ENCODE measurements at regions not wholly inside any gene's neighbourhood (a gene's known extent, or its start where the extent isn't known, plus 50 kb on each side); places are given as distances from the start of the nearest gene placed in this dataset.
"Not testable (repeated sequence)": the region's sequence is repeated elsewhere in the genome, so short reads cannot be mapped to it uniquely, and the experiment has no call there.

DNA sequence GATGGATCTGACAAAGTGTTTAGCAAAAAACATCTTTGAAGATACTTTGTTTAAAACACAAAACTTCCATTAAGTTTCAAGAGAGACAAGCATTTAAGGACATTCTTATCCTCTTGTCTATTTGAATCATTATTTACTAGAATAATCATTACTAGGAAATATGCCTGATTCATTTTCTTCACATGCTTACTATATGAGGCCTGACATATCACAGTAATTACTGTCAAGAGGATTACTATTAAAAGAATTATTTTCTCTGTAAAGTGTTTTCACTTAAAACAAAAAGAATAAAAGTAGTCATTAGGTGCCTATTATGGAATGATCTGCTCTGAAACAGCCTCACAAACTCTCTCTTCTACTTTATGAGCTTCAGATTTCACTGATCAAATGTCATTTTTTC is 402.1 kb upstream of the MGAT4C start:
- DNase-seq = no peak

DNA sequence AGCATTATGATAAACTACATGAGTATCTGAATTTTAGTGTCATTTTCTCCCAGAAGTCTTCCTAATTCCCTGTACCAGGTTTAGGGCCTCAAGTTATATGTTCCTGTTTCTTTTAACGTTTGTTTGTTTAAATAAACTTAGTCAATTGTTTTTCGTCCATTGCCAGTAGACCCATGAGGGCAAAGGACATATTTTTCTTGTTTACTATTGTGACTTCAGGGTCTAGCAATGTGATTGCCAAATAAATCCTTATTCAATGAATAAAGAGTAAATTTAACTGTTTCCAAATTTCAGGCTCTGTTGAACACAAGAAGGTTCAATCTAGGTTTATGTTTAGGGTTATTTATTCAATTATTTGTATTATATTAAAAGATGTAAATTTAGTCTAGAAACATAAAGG is 391.6 kb upstream of the MGAT4C start:
- no peak for DNase-seq

DNA sequence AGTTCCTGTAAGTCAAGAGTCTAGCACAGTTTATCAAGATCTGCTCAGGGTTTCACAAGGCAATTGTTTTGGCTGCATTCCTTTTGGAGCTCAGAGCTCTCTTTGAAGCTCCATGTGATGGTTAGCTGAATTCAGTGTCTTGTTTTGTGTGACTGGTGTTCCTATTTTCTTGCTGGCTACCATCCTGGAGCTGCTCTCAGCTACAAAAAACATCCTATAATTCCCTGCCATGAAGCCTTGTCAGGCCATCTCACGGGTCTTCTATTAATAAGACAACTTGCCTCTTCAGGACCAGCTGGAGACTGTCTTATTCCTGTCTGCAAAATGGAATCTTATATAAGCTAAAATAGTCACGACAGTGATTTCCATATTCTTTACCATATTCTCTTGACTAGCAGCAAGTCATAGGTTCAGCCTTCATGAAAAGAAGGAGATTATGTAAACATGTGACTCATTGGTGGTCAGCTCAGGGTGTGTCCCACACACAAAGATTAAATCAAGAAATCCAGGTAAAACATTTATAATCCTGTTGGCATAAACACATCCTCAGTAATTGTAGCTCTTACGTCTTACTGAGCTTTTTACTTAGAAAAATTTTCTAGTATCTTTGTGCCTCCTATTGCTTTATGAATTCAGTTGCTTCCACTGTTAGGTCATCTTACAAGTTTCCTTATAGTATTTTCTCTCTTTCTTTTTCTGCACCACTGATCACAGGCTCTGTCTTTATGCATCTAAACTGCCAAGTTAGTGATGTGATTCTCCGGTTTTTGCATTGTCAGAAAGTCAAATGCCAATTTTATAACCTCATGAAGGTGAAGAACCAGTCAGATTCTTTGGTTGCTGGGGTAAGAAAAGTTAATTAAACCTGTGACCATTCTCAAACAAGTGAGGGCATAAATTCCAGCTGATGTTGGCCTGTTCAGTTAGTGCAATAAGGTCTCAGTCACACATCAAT is 378.5 kb upstream of the MGAT4C start:
- no peak for DNase-seq

DNA sequence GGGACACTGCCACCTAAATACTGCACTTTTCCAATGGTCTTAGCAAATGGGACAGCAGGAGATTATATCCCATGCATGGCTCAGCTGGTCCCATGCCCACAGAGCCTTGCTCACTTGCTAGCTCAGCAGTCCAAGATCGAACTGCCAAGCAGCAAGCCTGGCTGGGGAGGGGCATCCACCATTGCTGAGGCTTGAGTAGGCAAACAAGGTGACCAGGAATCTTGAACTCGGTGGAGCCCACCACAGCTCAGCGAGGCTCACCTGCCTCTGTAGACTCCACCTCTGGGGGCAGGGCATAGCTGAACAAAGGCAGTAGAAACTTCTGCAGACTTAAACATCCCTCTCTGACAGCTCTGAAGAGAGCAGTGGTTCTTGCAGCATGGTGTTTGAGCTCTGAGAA is 370.8 kb upstream of the MGAT4C start:
- no peak for DNase-seq

DNA sequence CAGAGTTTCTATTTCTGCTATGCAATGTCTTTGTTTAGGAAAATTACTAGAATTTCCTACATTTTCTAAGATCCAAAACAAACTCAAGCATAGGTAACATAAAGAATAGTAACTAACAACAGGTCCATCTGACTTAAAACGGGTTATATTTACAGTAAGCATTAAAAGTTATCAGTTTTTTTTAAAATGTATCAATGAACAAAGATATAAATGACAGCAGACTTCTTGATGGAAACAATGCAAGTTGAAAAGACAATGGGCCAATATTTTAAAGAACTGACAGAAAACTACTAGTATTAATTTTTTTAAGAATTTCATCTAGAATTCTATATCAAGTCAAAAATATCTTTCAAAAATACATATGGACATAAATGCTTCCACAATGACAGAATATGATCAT is 367.1 kb upstream of the MGAT4C start:
- no peak for DNase-seq

- DNase-seq = no peak
Measured at GRCh38 chr12:86621957-86622356, 365.8 kb upstream of the MGAT4C start.

DNA sequence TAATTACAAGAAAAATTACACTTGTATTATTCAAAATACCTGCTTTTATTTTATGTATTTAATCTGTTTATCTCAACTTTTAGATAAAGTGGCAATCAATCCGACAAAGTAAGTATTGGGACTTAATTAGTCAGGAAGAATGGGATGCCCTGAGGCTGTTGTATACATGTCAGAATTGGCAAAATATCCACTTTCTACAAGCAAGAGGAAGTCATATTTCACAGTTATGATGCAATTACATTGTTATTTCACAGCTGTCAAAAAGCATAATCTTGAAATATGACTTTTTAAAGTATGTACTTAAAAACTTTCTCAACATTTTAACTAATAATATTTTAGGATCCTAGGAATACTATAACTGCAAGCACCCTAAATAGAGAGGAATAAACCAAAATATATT is 357.1 kb upstream of the MGAT4C start:
- DNase-seq = no peak

DNA sequence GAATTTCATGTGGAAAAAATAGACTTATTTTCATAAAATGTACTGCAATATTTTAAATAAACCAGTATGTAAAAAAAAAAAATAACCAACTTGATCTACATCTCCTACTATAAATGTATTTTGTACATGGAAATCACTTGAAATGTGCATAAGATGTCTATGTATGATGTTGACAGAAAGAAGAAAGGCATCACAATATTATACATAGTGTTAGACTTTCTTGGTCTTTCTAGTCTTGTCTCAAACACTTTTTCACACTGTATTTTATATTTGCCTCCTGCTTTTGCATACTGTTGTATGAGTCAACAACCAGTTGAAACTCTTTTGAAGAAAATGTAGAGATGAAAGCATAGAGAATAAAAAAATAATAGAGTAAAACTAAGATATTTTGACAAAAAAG is 352.4 kb upstream of the MGAT4C start:
- no peak for DNase-seq

DNA sequence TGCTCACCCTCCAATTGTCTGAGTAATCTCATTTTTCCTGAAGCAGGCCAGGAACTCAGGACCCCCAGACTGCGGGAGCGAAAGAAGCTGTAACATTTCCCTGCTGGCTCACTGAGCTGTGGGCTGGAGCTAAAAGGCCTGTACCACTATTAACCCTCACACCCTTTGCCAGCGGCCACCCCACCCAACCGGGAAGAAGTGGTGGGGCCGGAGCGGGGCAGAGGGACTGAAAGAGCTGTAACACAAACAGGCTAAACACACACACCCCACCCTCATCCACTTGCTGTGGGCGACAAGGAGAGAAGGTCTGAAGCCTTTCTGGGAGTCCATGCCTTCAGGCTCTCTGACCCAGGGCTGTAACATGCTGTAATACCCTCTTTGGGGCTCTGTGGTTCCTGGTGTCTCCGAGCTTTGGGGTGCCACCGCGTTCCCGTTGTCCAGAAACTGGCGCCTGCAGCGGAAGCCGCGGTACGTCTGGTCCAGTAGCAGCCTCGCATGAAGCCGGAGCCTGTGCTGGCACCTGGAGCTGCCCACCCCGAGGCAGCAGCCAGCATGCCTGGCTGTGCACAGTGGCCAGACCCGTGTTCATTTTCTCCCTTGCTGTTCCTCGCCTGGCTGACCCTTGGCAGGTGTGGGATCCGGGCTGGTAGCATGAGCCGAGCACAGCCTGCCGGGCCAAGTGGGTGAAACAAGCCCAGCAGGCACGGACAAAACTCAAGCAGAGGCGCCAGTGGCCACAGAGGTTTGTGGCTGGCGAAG is 345.5 kb upstream of the MGAT4C start:
- no peak for DNase-seq

GRCh38 chr12:86600664-86601231 is 344.6 kb upstream of the MGAT4C start:
- DNase-seq = no peak

DNA sequence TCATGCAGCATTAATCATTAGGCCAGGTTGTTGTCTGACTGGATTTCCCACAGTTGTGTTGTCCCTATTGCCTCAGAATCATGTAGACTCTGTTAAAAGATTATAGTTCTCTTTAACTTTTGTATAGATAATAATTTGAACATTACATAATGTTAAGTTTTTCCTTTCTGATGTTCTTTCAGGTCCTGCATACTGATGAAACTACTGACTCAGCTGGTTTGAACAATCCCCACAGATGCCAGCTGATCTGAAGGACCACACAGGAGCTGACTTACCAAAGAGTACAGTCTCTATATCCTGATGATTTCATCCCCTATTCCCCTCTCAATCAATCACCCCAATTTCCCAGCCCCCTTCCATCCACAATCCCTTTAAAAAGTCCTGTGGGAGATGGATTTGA is 341.2 kb upstream of the MGAT4C start:
- no peak for DNase-seq

DNA sequence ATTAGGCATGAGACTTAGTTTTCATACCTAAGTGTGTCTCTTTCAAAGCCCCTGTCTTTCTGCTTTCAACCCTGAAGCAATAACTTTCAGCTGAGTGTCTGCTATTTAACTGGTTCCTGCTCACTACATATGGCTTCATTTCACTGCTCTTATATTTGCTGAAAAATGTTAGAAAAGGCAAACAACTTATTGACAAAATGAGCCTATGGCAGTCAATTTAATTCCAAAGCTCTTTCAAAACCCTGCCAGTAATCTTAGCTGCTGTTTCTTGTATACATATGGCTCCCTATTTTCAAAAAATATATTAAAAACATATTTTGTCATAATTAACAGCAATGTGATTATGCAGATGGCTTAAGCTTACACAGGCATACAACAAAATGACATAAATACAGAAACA is 334.1 kb upstream of the MGAT4C start:
- no peak for DNase-seq

DNA sequence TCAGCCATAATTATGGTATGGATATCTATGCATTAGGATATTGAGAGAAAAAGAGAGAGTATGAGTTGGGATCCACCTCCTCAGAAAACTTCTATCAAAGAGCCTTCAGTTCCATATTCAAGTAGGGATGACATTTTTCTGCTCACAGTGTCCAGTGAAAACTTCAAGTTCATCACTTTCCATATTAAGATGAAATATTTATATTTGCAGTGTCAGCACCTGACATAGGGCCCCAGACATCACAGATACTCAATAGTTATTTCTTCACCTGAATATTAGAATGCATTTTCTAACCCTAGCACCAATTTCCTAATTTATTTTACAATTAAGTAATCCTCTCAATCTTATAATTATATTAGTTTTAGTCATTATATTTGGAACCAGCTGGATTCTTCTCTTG is 318.0 kb upstream of the MGAT4C start:
- no peak for DNase-seq

DNA sequence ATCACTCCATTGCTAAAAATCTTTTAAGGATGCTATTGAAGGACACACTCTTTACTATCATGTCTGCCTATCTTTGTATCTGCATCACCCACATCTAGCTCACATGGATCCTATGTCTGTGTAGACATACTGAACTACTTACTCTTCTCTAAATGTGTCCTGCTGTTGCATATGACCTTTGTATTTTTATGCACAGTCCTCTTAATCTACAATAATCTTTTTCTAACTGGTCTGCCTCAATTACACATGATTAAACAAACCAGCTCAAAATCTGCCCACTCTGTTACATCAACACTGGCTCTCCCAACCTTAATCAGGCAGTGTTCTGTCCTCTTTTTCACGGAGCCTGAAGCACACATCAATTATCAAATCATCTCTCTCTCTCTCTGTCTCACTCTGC is 316.3 kb upstream of the MGAT4C start:
- DNase-seq = no peak

DNA sequence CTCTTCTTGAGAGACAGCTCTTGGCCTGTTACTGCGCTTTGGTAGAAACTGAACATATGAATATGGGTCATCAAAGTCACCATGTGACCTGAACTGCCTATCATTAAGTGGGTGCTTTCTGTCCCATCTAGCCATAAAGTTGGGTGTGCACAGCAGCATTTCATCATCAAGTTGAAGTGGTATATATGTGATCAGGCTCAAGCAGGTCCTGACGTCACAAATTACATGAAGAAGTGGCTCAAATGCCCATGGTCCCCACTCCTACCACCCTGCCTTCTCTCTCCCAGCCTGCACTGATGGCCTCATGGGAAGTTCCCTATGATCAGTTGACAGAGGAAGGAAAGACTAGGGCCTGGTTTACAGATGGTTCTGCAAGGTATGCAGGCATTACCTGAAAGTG is 308.8 kb upstream of the MGAT4C start:
- no peak for DNase-seq

DNA sequence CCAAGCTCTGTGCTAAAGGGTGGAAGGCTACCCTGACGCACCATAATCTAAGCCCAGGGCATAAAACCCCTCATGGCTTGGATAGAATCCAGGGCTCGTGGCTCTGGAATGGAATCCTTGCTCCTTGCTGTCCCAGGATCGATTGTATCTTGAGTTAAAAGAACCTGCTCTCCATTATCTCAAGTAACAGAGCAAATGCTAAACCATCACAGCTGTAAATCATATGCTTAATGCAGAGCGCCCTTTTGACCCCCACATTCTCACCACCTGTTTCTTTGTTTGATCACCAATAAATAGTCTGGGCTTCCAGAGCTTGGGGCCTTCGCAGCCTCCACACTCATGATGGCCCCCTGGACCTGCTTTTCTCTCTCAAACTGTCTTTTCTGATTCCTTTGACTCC is 299.3 kb upstream of the MGAT4C start:
- not testable (repeated sequence) for DNase-seq

DNA sequence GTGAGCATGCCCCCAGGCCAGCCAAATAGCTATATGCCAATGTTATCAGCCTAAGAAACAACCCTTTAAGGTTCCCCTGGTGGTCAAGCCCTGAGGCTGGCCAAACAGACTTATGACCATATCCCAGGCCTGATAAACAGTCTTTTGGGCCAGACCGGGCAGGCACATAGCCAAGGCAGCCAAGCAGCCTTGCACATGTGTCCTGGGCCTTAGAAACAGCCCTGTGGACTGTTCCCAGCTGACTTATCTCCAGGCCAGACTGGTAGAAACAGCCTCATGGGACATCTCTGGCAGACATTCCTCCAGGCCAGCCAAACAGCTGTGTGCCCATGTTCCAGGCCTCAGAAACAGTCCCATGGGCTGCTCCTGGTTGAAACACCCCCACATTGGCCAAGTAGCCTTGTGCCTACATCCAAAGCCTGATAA is 295.0 kb upstream of the MGAT4C start:
- DNase-seq = no peak

- no peak for DNase-seq
Measured at GRCh38 chr12:86550218-86551145, 294.3 kb upstream of the MGAT4C start.

- DNase-seq = no peak
Measured at GRCh38 chr12:86543716-86544115, 287.5 kb upstream of the MGAT4C start.

DNA sequence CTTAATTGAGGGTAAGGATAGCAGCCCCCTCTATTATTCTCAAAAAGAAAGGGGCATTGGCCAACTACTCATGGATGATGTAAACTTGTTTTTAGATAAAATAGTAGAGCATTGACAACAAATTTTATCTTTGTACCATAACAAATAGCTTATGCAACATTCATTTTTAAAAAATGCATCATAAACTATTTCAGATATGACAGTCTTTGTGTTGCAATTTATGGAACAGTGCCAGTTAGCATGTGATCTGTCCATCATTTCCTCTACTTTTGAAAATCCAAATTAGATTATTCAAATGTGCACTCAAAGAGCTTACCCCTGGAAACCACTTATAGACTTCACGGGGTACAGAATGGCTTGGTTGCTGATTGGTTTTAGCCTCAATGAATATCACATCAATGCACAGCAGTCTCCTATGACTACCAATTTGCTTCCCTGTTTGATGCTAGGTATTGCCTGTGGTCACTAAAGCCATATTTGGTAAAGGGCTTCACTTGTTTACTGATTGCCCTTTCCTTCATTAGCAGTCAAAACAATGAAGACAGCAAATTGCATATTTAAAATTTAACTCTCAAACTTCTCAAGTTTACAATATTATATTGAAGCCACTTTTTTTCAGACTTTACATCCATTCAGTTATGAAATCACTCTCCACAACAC is 274.9 kb upstream of the MGAT4C start:
- no peak for DNase-seq

DNA sequence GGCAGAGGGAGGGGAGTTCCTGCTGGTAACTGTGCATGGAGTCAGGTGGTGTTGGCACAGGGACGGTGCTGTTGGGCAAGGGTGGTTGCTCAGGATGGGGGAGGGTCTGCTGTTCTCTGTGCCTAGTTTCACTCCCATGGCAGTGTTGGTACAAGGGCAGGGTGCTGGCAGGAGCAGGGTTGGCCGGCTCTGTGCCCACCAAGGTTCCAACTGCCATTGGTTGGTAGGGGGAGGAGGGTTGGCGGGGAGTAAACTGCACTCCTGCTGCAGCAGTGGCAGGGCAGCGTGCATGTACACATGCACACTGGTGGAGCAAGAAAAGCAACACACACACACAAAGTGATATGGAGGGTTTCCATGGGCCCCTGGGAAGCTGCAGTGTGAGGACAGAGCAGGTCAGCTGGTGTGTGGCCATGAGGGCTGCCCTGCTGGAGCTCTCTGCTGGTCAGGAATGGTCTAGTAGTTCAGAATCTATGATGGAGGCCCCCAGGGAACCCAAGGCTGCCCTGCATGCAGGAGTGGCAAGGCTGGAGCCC is 269.9 kb upstream of the MGAT4C start:
- DNase-seq = no peak

DNA sequence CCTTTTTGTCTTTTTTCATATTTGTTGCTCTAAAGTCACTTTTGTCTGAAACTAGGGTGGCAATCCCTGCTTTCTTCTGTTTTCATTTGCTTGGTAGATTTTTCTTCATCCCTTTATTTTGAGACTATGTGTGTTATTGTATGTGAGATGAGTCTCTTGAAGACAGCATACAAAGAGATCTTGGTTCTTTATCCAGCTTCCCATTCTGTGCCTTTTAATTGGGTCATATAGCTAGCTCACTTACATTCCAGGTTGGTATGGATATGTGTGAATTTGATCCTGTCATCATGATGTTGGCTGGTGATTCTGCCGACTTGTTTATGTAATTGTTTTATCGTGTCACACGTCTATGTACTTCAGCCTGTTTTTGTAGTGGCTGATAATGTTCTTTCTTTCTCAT is 267.7 kb upstream of the MGAT4C start:
- DNase-seq = no peak
